HepG2 (cell line): ENCODE measurements at regions not wholly inside any gene's neighbourhood (a gene's known extent, or its start where the extent isn't known, plus 50 kb on each side); places are given as distances from the start of the nearest gene placed in this dataset.
A peak's percentile ranks its signal among the peaks of the same experiment; 100 is the strongest.

ENCODE experiments used
- FOSL1 ChIP-seq: sonication (generic); formaldehyde crosslinking; IDR thresholded peaks from 2 replicates; pipeline ENCODE4 v1.9.0; 2021; ENCODE audit warnings: missing genetic modification reagents, borderline replicate concordance
- IRX3 ChIP-seq: sonication (generic); formaldehyde crosslinking; IDR thresholded peaks from 2 replicates; pipeline ENCODE4 v1.8.1; 2023; ENCODE audit warnings: mild to moderate bottlenecking, low read depth, missing genetic modification reagents, borderline replicate concordance
- KDM1A ChIP-seq: IDR thresholded peaks from 2 replicates; pipeline ENCODE4 v1.6.1; 2016; ENCODE audit warnings: missing compliant biosample characterization
- POLR2AphosphoS2 ChIP-seq: IDR thresholded peaks from 2 replicates; pipeline ENCODE4 v1.6.1; 2011; ENCODE audit warnings: low read depth, low read length, improper control_type of control experiment
- SIN3B ChIP-seq: fragments of 150-350 bp; IDR thresholded peaks from 2 replicates; pipeline ENCODE4 v1.6.1; 2014; ENCODE audit warnings: low read length
- SP1 ChIP-seq, 2 experiments: fragments of 450-650 bp in 1 of 2; sonication (generic) in 1 of 2; formaldehyde crosslinking in 1 of 2; IDR thresholded peaks; 2 replicates each; pipeline versions ENCODE4 v1.4.0 to v1.6.1; 2016 to 2020; ENCODE audit warnings: missing genetic modification reagents in 1 of 2
- SP140L ChIP-seq: sonication (generic); formaldehyde crosslinking; IDR thresholded peaks from 2 replicates; pipeline ENCODE4 v1.4.0; 2020; ENCODE audit warnings: missing genetic modification reagents, borderline replicate concordance
- ZFP36 ChIP-seq: fragments of 150-350 bp; IDR thresholded peaks from 2 replicates; pipeline ENCODE4 v1.6.1; 2018; ENCODE audit warnings: borderline replicate concordance, low read length, low read depth; ENCODE audit not compliant: partially characterized antibody
- ZNF264 ChIP-seq: sonication (generic); formaldehyde crosslinking; IDR thresholded peaks from 2 replicates; pipeline ENCODE4 v1.4.0; 2020; ENCODE audit warnings: missing genetic modification reagents
- ZNF274 ChIP-seq: sonication (generic); formaldehyde crosslinking; IDR thresholded peaks from 2 replicates; pipeline ENCODE4 v1.5.1; 2020; ENCODE audit warnings: mild to moderate bottlenecking, missing genetic modification reagents
- ZNF333 ChIP-seq: sonication (generic); formaldehyde crosslinking; IDR thresholded peaks from 2 replicates; pipeline ENCODE4 v1.4.0; 2020; ENCODE audit warnings: mild to moderate bottlenecking, missing genetic modification reagents, borderline replicate concordance
- ZNF337 ChIP-seq: sonication (generic); formaldehyde crosslinking; IDR thresholded peaks from 2 replicates; pipeline ENCODE4 v1.5.1; 2020; ENCODE audit warnings: missing genetic modification reagents, low read depth, mild to moderate bottlenecking, borderline replicate concordance
- ZNF382 ChIP-seq: sonication (generic); formaldehyde crosslinking; IDR thresholded peaks from 2 replicates; pipeline ENCODE4 v1.5.0; 2020; ENCODE audit warnings: missing genetic modification reagents, mild to moderate bottlenecking, borderline replicate concordance
- ZNF766 ChIP-seq: sonication (generic); formaldehyde crosslinking; IDR thresholded peaks from 2 replicates; pipeline ENCODE4 v1.5.0; 2020; ENCODE audit warnings: missing genetic modification reagents, borderline replicate concordance
- ZNF768 ChIP-seq: sonication (generic); formaldehyde crosslinking; IDR thresholded peaks from 2 replicates; pipeline ENCODE4 v1.4.0; 2020; ENCODE audit warnings: missing genetic modification reagents
- ZNF891 ChIP-seq: sonication (generic); formaldehyde crosslinking; IDR thresholded peaks from 2 replicates; pipeline ENCODE4 v1.5.0; 2020; ENCODE audit warnings: mild to moderate bottlenecking, missing genetic modification reagents
- ZSCAN31 ChIP-seq: sonication (generic); formaldehyde crosslinking; IDR thresholded peaks from 2 replicates; pipeline ENCODE4 v1.5.0; 2020; ENCODE audit warnings: low read depth, mild to moderate bottlenecking, missing genetic modification reagents
- TF ChIP-seq, protein P1 (sequence below): sonication (generic); formaldehyde crosslinking; IDR thresholded peaks from 2 replicates; pipeline ENCODE4 v1.5.0; 2020; ENCODE audit warnings: mild to moderate bottlenecking, missing genetic modification reagents
- TF ChIP-seq, protein P2 (sequence below): sonication (generic); formaldehyde crosslinking; IDR thresholded peaks from 2 replicates; pipeline ENCODE4 v1.4.0; 2020; ENCODE audit warnings: missing genetic modification reagents
- TF ChIP-seq, protein P3 (sequence below): sonication (generic); formaldehyde crosslinking; IDR thresholded peaks from 2 replicates; pipeline ENCODE4 v1.4.0; 2020; ENCODE audit warnings: missing genetic modification reagents
- TF ChIP-seq, protein P4 (sequence below), 2 experiments: sonication (generic) in 1 of 2; formaldehyde crosslinking in 1 of 2; IDR thresholded peaks; 2 replicates each; pipeline versions ENCODE4 v1.4.0 to v1.6.1; 2016 to 2020; ENCODE audit warnings: borderline replicate concordance in 1 of 2, low read depth in 1 of 2, mild to moderate bottlenecking in 1 of 2, missing genetic modification reagents in 1 of 2

DNA sequence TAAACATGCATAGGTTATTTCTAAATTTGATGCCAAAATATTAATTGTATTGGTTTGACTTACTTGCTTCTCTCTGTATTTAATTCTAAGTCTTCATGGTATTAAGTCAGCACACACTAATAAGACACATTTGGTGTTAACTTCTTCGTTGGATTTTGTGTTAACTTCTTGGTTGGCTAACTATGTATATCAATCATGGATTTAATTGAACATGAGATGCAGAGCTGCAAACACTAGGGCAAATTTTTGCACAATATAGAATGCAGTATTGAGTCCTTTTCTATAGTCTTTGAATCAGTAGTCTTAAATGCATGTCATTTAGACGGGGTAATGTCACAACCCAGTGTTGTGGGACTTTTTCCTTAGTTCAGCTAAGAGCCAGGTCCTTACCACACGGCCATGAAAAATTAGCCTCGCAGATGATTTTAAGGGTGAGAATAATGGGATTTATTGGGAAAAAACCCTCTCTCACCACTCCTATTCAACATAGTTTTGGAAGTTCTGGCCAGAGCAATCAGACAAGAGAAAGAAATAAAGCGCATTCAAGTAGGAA is 142.9 kb upstream of the TRIM24 start (continued):
- no peak for TF ChIP-seq SP1 (IDR thresholded peaks at IDR 0.05)
- TF ChIP-seq SP1 (CRISPR knock-in tag; IDR thresholded peaks at IDR 0.05), result no peak
- TF ChIP-seq, protein P1, sequence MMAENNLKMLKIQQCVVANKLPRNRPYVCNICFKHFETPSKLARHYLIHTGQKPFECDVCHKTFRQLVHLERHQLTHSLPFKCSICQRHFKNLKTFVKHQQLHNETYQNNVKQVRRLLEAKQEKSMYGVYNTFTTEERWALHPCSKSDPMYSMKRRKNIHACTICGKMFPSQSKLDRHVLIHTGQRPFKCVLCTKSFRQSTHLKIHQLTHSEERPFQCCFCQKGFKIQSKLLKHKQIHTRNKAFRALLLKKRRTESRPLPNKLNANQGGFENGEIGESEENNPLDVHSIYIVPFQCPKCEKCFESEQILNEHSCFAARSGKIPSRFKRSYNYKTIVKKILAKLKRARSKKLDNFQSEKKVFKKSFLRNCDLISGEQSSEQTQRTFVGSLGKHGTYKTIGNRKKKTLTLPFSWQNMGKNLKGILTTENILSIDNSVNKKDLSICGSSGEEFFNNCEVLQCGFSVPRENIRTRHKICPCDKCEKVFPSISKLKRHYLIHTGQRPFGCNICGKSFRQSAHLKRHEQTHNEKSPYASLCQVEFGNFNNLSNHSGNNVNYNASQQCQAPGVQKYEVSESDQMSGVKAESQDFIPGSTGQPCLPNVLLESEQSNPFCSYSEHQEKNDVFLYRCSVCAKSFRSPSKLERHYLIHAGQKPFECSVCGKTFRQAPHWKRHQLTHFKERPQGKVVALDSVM, result no peak
- TF ChIP-seq, protein P2, sequence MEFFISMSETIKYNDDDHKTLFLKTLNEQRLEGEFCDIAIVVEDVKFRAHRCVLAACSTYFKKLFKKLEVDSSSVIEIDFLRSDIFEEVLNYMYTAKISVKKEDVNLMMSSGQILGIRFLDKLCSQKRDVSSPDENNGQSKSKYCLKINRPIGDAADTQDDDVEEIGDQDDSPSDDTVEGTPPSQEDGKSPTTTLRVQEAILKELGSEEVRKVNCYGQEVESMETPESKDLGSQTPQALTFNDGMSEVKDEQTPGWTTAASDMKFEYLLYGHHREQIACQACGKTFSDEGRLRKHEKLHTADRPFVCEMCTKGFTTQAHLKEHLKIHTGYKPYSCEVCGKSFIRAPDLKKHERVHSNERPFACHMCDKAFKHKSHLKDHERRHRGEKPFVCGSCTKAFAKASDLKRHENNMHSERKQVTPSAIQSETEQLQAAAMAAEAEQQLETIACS, result no peak
- TF ChIP-seq ZNF337, result no peak; the same call in 1 of the 2 replicates
- TF ChIP-seq ZNF382 (CRISPR knock-in tag), result no peak
- no peak for TF ChIP-seq SIN3B
- no peak for TF ChIP-seq ZNF766 (CRISPR knock-in tag)
- TF ChIP-seq ZNF264 (CRISPR knock-in tag), result 0 out of 2 replicates have a peak, but pooled peaks have one; percentile 1
- TF ChIP-seq, protein P3, sequence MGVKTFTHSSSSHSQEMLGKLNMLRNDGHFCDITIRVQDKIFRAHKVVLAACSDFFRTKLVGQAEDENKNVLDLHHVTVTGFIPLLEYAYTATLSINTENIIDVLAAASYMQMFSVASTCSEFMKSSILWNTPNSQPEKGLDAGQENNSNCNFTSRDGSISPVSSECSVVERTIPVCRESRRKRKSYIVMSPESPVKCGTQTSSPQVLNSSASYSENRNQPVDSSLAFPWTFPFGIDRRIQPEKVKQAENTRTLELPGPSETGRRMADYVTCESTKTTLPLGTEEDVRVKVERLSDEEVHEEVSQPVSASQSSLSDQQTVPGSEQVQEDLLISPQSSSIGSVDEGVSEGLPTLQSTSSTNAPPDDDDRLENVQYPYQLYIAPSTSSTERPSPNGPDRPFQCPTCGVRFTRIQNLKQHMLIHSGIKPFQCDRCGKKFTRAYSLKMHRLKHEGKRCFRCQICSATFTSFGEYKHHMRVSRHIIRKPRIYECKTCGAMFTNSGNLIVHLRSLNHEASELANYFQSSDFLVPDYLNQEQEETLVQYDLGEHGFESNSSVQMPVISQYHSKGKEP (CRISPR knock-in tag), result no peak
- no peak for TF ChIP-seq ZNF768 (CRISPR knock-in tag)
- TF ChIP-seq POLR2AphosphoS2, result peak; percentile 70; the same call in 1 of the 2 replicates
- no peak for TF ChIP-seq ZNF274 (CRISPR knock-in tag)
- no peak for TF ChIP-seq FOSL1 (CRISPR knock-in tag)
- no peak for TF ChIP-seq ZNF891 (CRISPR knock-in tag)
- no peak for TF ChIP-seq ZNF333
- no peak for TF ChIP-seq KDM1A (CRISPR knock-in tag)
- TF ChIP-seq SP140L (CRISPR knock-in tag), result no peak
- TF ChIP-seq IRX3, result no peak
- TF ChIP-seq, protein P4, sequence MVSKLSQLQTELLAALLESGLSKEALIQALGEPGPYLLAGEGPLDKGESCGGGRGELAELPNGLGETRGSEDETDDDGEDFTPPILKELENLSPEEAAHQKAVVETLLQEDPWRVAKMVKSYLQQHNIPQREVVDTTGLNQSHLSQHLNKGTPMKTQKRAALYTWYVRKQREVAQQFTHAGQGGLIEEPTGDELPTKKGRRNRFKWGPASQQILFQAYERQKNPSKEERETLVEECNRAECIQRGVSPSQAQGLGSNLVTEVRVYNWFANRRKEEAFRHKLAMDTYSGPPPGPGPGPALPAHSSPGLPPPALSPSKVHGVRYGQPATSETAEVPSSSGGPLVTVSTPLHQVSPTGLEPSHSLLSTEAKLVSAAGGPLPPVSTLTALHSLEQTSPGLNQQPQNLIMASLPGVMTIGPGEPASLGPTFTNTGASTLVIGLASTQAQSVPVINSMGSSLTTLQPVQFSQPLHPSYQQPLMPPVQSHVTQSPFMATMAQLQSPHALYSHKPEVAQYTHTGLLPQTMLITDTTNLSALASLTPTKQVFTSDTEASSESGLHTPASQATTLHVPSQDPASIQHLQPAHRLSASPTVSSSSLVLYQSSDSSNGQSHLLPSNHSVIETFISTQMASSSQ (IDR thresholded peaks at IDR 0.05; ENCODE audit: low read depth), result no peak
- TF ChIP-seq, protein P4 (CRISPR knock-in tag; IDR thresholded peaks at IDR 0.05; ENCODE audit: borderline replicate concordance), result no peak
- TF ChIP-seq ZSCAN31 (CRISPR knock-in tag), result 0 out of 2 replicates have a peak, but pooled peaks have one; percentile 8
- no peak for TF ChIP-seq ZFP36
